Transverse colon (tissue), 3 donors: ENCODE measurements at regions not wholly inside any gene's neighbourhood (a gene's known extent, or its start where the extent isn't known, plus 50 kb on each side); places are given as distances from the start of the nearest gene placed in this dataset.

Experiments
- CTCF ChIP-seq, 5 experiments: fragments of 200-600 bp in 3 of 5; fragments of 450-650 bp in 2 of 5; sonication (generic) in 3 of 5; IDR thresholded peaks; 1 replicate in 2 of 5; 2 replicates in 3 of 5; pipeline ENCODE4 v1.5.1; 2016 to 2017; ENCODE audit warnings: antibody characterized with exemption in 5 of 5, inconsistent platforms in 3 of 5, mild to moderate bottlenecking in 2 of 5, moderate library complexity in 1 of 5
- EP300 ChIP-seq: sonication (generic); formaldehyde crosslinking; IDR thresholded peaks from one replicate; pipeline ENCODE4 v1.6.1; 2017; ENCODE audit warnings: antibody characterized with exemption, low read depth
- POLR2A ChIP-seq: fragments of 450-650 bp; IDR thresholded peaks from one replicate; pipeline ENCODE4 v1.6.1; 2016; ENCODE audit warnings: antibody characterized with exemption, mild to moderate bottlenecking, moderate library complexity

DNA sequence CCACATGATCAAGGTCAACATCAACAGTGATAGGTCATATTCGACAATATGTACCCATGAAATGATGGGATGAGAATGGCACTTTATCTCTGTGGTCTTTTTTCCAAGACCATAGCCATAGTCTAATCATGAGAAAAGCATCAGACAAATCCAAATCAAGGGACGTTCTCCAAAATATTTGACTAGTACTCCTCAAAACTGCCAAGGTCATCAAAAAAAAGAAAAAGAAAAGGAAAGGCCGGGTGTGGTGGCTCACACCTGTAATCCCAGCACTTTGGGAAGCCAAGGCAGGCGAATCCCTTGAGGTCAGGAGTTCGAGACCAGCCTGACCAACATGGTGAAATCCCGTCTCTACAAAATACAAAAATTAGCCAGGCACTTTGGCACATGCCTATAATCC is 318.3 kb downstream of the TAFA4 start:
- TF ChIP-seq CTCF (IDR thresholded peaks at IDR 0.05) (no peak), POLR2A (no peak), EP300 (no peak)
